HEK293 (cell line): ENCODE measurements at regions not wholly inside any gene's neighbourhood (a gene's known extent, or its start where the extent isn't known, plus 50 kb on each side); places are given as distances from the start of the nearest gene placed in this dataset.

Source experiments
- SP2 ChIP-seq: fragments of 450-650 bp; formaldehyde crosslinking; IDR thresholded peaks from 2 replicates; pipeline ENCODE4 v1.5.1; 2016; ENCODE audit warnings: missing biosample characterization, missing genetic modification characterization
- TCF7L2 ChIP-seq: IDR thresholded peaks from 2 replicates; pipeline ENCODE4 v1.6.1; 2011; ENCODE audit warnings: low read depth, mild to moderate bottlenecking, inconsistent platforms, low read length, moderate library complexity, borderline replicate concordance
- YY1 ChIP-seq: fragments of 450-650 bp; formaldehyde crosslinking; IDR thresholded peaks from 2 replicates; pipeline ENCODE4 v1.5.1; 2018; ENCODE audit warnings: missing biosample characterization, missing genetic modification characterization
- ZNF10 ChIP-seq: fragments of 450-650 bp; formaldehyde crosslinking; IDR thresholded peaks from 2 replicates; pipeline ENCODE4 v1.5.1; 2017; ENCODE audit warnings: missing biosample characterization, missing genetic modification characterization
- ZNF133 ChIP-seq: fragments of 450-650 bp; formaldehyde crosslinking; IDR thresholded peaks from 2 replicates; pipeline ENCODE4 v1.5.1; 2016; ENCODE audit warnings: missing biosample characterization, missing genetic modification characterization
- ZNF211 ChIP-seq: fragments of 450-650 bp; formaldehyde crosslinking; IDR thresholded peaks from 2 replicates; pipeline ENCODE4 v1.5.1; 2016; ENCODE audit warnings: low read depth, missing biosample characterization, missing genetic modification characterization
- ZNF311 ChIP-seq: fragments of 450-650 bp; formaldehyde crosslinking; IDR thresholded peaks from 2 replicates; pipeline ENCODE4 v1.5.1; 2017; ENCODE audit warnings: missing biosample characterization, missing genetic modification characterization, borderline replicate concordance
- ZNF549 ChIP-seq: fragments of 450-650 bp; IDR thresholded peaks from 2 replicates; pipeline ENCODE4 v1.5.1; 2018; ENCODE audit warnings: missing biosample characterization, missing genetic modification characterization, mild to moderate bottlenecking, inconsistent platforms, moderate library complexity
- TF ChIP-seq, protein P1 (sequence below): fragments of 450-650 bp; formaldehyde crosslinking; IDR thresholded peaks from 2 replicates; pipeline ENCODE4 v1.5.1; 2016; ENCODE audit warnings: missing biosample characterization, missing genetic modification characterization
- TF ChIP-seq, protein P2 (sequence below): fragments of 450-650 bp; formaldehyde crosslinking; IDR thresholded peaks from 2 replicates; pipeline ENCODE4 v1.5.1; 2016; ENCODE audit warnings: missing biosample characterization, missing genetic modification characterization
- TF ChIP-seq, protein P3 (sequence below): fragments of 450-650 bp; formaldehyde crosslinking; IDR thresholded peaks from 2 replicates; pipeline ENCODE4 v1.5.1; 2016; ENCODE audit warnings: missing biosample characterization, missing genetic modification characterization

DNA sequence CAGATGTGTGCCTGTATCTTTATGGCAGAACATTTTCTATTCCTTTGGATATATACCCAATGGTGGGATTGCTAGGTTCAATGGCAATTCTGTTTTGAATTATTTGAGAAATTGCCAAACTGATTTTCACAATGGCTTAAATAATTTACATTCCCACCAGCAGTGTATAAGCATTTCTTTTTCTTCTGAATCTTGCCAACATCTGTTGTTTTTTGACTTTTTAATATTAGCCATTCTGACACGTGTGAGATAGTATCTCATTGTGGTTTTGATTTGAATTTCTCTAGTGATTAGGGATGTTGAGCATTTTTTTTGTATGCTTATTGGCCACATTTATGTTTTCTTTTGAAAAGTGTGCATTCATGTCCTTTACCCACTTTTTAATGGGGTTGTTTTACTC lies 864.3 kb upstream of the ADAMTS5 start:
- TF ChIP-seq, protein P1, sequence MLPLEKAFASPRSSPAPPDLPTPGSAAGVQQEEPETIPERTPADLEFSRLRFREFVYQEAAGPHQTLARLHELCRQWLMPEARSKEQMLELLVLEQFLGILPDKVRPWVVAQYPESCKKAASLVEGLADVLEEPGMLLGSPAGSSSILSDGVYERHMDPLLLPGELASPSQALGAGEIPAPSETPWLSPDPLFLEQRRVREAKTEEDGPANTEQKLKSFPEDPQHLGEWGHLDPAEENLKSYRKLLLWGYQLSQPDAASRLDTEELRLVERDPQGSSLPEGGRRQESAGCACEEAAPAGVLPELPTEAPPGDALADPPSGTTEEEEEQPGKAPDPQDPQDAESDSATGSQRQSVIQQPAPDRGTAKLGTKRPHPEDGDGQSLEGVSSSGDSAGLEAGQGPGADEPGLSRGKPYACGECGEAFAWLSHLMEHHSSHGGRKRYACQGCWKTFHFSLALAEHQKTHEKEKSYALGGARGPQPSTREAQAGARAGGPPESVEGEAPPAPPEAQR (tag by site-specific recombination): no peak
- TF ChIP-seq, protein P2, sequence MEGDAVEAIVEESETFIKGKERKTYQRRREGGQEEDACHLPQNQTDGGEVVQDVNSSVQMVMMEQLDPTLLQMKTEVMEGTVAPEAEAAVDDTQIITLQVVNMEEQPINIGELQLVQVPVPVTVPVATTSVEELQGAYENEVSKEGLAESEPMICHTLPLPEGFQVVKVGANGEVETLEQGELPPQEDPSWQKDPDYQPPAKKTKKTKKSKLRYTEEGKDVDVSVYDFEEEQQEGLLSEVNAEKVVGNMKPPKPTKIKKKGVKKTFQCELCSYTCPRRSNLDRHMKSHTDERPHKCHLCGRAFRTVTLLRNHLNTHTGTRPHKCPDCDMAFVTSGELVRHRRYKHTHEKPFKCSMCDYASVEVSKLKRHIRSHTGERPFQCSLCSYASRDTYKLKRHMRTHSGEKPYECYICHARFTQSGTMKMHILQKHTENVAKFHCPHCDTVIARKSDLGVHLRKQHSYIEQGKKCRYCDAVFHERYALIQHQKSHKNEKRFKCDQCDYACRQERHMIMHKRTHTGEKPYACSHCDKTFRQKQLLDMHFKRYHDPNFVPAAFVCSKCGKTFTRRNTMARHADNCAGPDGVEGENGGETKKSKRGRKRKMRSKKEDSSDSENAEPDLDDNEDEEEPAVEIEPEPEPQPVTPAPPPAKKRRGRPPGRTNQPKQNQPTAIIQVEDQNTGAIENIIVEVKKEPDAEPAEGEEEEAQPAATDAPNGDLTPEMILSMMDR (tag by site-specific recombination): no peak
- TF ChIP-seq ZNF311 (tag by site-specific recombination): no peak
- TF ChIP-seq ZNF133: no peak
- TF ChIP-seq ZNF10: no peak
- no peak for TF ChIP-seq ZNF211 (tag by site-specific recombination)
- no peak for TF ChIP-seq ZNF549 (tag by site-specific recombination)
- TF ChIP-seq, protein P3, sequence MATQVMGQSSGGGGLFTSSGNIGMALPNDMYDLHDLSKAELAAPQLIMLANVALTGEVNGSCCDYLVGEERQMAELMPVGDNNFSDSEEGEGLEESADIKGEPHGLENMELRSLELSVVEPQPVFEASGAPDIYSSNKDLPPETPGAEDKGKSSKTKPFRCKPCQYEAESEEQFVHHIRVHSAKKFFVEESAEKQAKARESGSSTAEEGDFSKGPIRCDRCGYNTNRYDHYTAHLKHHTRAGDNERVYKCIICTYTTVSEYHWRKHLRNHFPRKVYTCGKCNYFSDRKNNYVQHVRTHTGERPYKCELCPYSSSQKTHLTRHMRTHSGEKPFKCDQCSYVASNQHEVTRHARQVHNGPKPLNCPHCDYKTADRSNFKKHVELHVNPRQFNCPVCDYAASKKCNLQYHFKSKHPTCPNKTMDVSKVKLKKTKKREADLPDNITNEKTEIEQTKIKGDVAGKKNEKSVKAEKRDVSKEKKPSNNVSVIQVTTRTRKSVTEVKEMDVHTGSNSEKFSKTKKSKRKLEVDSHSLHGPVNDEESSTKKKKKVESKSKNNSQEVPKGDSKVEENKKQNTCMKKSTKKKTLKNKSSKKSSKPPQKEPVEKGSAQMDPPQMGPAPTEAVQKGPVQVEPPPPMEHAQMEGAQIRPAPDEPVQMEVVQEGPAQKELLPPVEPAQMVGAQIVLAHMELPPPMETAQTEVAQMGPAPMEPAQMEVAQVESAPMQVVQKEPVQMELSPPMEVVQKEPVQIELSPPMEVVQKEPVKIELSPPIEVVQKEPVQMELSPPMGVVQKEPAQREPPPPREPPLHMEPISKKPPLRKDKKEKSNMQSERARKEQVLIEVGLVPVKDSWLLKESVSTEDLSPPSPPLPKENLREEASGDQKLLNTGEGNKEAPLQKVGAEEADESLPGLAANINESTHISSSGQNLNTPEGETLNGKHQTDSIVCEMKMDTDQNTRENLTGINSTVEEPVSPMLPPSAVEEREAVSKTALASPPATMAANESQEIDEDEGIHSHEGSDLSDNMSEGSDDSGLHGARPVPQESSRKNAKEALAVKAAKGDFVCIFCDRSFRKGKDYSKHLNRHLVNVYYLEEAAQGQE (tag by site-specific recombination): no peak
- TF ChIP-seq TCF7L2: no peak
- no peak for TF ChIP-seq YY1 (tag by site-specific recombination)
- TF ChIP-seq SP2 (tag by site-specific recombination): no peak
